NB4 (cell line): ENCODE measurements at regions not wholly inside any gene's neighbourhood (a gene's known extent, or its start where the extent isn't known, plus 50 kb on each side); places are given as distances from the start of the nearest gene placed in this dataset.

Experiments used
- CTCF ChIP-seq: IDR thresholded peaks from one replicate; pipeline ENCODE4 v1.5.1; 2012; ENCODE audit warnings: low read depth, low read length
- MYC ChIP-seq: IDR thresholded peaks from 2 replicates; pipeline ENCODE4 v1.6.1; 2011; ENCODE audit warnings: low read depth, low read length
- POLR2A ChIP-seq: IDR thresholded peaks from 2 replicates; pipeline ENCODE4 v1.6.1; 2011; ENCODE audit warnings: mild to moderate bottlenecking; ENCODE audit not compliant: insufficient read length; ENCODE audit errors: extremely low read depth

- TF ChIP-seq POLR2A (no peak), CTCF (no peak), MYC (no peak)
Observed at GRCh38 chr14:22113401-22113800, 439.8 kb upstream of the OR4E1 start.
